Stimulated activated CD8-positive, alpha-beta memory T cell treated with anti-CD3 and anti-CD28 coated beads, Interleukin-12 subunit alpha, Interleukin-12 subunit beta, amount 100 ng/mL, for 1 hour (primary cell): ENCODE measurements at regions not wholly inside any gene's neighbourhood (a gene's known extent, or its start where the extent isn't known, plus 50 kb on each side); places are given as distances from the start of the nearest gene placed in this dataset.

Experiments
- DNase-seq: peaks from one replicate; pipeline ENCODE4 v3.0.0-alpha.2; 2020; ENCODE audit warnings: low read depth

GRCh38 chr16:86961171-86961601 is 356.0 kb downstream of the C16orf95 start:
- DNase-seq, result no peak

DNA sequence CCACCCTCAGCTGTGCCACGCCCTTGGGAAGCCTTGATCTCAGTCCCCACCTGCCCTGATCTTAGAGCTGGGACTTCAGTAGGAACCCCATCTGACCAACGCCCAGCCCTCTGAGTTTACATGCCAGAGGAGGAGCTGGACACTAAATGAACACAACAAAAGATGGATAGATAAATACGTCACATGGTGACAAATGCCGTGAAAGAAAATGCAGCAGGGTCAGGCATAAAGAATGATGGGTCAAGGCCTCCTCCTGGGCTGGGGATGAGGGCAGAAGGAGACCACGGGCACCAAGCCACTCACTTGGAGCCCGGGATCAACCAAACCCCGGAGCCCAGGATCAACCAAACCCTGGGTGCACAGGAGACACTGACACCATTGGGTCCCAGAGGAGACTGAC is 354.9 kb downstream of the C16orf95 start:
- no peak for DNase-seq

DNA sequence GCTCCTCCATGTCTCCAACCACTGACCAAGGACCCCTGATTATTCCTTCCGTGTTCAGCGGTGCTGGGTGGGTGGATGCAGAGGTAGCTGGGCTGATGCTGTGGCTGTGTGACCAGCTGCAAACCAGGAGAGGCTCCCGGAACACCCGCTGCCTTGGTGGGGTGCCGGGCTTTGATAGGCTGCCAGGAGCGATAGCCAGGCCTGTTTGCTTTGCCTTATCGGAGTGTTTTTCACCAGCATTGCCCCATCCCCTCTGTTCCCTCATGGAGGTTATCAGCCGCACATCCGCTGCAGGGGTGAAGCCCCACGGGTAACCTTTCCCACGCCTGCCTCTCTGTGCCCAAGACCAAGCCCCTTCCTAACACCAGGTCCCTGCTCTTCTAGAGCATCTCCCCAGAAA is 354.3 kb downstream of the C16orf95 start:
- no peak for DNase-seq

- no peak for DNase-seq
These were observed 353.3 kb downstream of the C16orf95 start for GRCh38 chr16:86963600-86964575.

GRCh38 chr16:86964796-86965241 is 352.4 kb downstream of the C16orf95 start:
- DNase-seq, result no peak

DNA sequence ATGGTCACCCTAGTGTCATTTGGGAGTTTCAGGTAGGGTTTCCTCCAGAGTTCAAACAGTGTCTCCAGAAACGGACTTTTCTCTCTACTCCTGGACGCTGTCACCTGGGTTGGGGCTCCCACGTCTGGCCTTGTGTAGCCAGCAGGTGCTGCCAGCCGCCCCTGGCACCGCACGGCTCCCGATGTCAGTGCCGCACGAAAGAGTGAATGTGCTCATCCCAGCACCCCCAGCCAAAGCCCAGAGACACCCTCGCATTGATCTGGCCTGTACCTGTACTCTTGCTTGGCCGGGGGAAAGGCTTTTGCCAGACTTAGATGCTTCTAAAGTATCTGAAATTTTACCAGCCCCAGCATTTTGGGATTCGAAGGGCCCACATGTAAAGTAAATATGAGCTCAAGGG is 351.9 kb downstream of the C16orf95 start:
- DNase-seq, result no peak

GRCh38 chr16:86965840-86966550 is 351.2 kb downstream of the C16orf95 start:
- DNase-seq, result no peak

GRCh38 chr16:86966777-86967176 is 350.4 kb downstream of the C16orf95 start:
- no peak for DNase-seq

DNA sequence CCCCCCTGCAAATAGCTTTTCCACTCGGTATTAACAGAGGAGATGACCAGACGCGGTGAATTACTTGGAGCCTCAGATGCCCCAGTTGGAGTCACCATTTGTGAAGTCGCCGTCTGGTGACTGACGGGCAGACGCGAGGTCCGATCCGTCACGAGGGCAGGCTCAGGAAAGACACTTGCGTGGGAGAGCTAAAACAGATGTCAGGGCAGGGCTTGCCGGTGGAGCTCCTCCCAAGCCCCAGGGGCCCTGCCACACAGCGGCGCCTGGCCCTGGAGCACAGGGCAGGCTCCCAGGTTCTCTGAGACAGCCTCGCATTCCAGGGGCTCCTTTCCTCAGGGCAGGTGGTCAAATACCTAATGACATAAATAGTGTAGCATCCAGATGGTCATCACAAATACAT is 348.3 kb downstream of the C16orf95 start:
- no peak for DNase-seq

DNA sequence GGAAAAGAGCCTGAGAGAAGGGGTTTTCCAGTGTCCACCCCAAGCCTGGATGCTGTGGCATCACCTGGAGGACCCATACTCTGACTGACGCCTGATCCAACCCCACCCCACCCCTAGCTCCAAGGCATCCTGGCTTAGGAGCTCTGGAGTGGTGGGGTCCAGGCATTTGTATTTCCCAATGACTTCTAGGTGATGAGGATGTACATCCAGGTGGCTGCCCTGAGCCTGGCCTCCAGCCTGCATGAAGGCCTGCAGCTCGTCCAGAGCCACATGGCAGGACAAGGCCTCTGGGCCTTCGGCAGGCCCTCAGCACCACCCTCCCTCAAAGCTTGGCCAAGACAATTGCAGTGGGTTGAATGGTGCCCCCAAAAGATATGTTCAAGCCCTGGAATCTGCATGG is 347.5 kb downstream of the C16orf95 start:
- no peak for DNase-seq

DNA sequence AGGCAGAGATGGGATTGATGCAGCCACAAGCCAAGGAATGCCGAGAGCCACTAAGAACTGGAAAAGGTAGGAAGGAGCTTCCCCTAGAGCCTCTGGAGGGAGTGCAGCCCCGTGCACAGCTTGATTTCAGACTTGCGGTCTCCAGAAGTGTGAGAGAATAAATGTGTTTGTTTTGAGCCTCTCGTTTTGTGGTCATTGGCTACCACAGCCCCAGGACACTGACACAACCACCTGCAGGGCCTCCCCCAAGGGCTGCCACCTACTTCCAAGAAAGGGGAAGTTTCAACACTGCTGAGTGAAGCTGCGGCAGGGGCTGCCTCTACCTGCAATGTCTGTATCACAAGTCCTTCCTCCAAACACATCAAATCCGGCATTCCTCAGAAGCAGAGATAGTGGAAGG is 346.9 kb downstream of the C16orf95 start:
- DNase-seq, result no peak

- no peak for DNase-seq
These were observed 346.5 kb downstream of the C16orf95 start for GRCh38 chr16:86970726-86971125.

DNA sequence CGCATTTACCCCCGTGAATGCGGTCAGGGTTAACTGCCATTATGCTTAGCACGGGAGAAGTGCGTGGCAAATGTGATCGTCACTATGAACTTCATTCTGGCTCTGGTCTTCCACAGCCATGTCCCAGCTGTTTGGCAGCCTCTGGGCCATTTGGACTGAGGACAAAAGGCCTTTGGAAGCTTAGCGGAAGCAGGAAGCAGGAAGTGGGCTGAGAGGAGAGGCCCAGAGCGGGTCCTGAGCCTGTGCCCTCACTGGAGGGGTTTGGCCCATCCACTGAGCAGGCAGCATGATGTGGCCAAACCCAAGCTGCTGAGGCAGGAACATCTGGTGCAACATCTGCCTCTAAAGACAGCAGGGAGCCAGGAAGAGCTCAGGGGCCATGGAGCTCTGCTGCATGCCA is 345.9 kb downstream of the C16orf95 start:
- no peak for DNase-seq

DNA sequence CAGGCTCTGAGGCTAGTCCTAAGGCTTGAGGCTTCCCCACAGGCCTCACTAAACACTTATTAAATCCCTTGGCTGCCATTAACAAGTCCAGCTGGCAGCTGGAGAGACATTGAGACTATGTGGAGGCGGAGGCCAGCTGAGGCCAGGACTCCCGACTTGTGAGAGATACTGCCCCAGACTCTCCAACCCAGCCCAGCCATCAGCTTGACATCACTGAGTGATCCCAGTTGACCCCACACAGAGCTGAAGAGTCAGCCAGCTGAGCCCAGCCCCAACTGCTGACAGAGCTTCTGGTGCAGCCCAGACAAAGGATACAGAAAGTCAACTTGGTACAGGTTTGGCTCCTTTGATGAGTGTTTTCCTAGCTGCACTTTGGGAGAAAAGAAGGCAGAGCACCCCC is 343.1 kb downstream of the C16orf95 start:
- DNase-seq, result no peak

- DNase-seq, result no peak
These were observed 341.7 kb downstream of the C16orf95 start for GRCh38 chr16:86975445-86975844.

DNA sequence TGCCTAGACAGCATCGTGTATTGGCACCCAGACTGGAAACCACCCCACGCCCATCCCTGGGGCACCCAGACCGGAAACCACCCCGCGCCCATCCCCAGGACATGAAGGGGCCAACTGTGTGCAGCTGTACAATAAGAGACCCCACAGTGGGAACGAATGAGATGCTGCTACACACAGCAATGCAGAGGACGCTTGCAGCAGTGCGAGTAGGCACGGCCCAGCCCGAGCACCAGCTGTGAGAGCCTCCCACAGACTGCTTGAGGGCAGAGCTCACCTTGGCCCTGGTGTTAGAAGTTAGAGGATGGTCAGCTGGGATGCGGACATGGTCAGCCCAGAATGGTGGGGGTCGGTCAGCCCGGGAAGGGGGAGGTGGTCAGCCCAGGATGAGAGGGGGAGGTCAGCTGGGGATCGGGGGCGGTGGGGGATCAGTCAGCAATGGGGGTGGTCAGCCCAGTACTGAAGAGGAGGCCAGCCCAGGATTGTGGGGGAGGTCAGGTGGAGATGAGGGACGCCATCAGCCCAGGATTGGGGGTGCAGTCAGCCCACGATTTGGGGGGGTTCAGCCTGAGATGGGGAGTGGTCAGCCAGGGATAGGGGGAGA is 340.0 kb downstream of the C16orf95 start:
- DNase-seq, result no peak

DNA sequence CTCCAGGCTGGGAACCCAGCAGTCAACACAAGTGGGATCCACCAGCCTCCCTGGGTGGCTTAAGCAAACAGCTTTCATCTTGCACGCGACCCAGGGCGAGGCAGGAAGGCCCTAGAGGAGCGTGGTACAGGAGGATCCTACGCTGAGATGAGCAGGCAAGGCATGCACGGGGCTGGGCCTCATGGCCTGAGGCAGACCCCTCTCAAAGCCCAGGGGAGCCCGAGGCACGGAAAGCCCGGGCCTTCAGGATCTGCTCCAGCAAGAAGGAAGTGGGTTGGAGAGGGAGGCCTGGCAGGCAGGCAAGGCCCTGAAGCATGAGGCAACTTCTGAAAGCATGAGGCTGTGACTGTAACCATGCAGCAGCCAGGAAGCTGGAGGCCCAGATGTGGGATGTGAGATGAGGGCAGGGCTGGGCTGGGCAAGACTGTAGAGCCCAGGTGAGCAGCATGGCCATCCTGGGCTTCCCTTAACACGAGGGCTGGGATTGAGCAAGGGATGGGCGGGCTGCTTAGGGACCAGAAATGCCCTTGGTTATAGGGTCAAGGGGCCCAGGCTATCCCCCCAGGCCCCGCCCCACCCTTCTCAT is 338.7 kb downstream of the C16orf95 start:
- DNase-seq, result no peak

GRCh38 chr16:86979061-86979460 is 338.1 kb downstream of the C16orf95 start:
- DNase-seq, result no peak

DNA sequence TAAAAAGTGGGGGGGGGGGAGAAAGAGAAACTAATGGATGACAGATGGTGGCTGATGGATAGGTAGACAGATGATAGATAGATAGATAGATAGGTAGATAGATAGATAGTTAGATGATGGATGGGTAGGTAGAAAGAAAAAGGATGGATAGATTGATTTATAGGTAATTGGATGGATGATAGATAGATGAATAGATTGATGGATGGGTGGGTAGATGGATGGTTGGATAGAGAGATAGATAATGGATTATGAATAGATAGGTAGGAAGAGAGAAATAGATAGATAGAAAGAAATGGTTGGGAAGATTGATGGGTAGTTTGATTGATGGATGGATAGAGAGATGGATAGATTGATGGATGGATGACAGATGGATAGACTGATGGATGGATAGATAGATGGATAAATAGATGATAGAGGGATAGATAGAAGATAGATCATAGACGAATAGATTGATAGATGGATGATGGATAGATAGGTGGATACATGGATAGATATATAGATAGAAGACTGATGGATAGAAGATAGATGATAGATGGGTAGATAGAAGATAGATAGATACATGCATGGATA is 337.1 kb downstream of the C16orf95 start:
- no peak for DNase-seq

GRCh38 chr16:86980644-86981043 is 336.5 kb downstream of the C16orf95 start:
- no peak for DNase-seq

DNA sequence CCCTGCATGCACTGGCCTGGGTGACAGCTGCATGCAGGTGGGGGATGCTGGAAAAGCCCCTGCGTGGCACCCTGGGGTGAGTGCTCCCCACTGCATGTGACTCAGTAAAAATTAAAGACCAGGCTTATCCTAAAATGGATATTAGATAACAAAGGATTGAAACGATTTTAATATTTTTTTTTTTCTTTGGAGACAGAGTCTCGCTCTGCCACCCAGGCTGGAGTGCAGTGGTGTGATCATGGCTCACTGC is 334.9 kb downstream of the C16orf95 start:
- no peak for DNase-seq

DNA sequence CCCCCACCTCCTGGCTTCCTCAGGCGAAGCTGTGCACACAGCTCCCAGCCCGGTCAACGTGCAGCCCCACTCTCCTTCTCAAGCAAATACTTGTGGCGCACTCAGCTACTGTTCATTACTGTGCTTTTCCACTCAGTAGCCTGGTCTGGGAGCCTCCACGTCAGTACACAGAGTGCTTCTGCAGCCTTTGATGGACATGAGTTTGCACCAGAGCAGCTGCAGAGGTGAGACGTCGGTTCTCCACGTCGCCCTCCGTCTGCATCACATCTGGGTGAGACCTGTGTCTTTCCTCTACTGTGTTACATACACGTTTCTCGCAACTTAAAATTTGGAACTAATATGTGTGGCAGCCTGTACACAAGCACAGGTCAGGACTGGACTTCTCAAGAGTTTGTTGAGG is 334.3 kb downstream of the C16orf95 start:
- no peak for DNase-seq
